ENCODE measurements at regions not wholly inside any gene's neighbourhood (a gene's known extent, or its start where the extent isn't known, plus 50 kb on each side); places are given as distances from the start of the nearest gene placed in this dataset.

- H3K4me3 ChIP-seq (replicated peaks; ENCODE audit: low read depth, low read length) = no peak overlapping the region
- TF ChIP-seq CTCF (IDR thresholded peaks at IDR 0.05; ENCODE audit: low read length, missing control alignments) = no peak
- DNase-seq (ENCODE audit: low read depth) = no peak
These were observed 658.5 kb downstream of the BNC2 start for GRCh38 chr9:16211946-16212345.

DNA sequence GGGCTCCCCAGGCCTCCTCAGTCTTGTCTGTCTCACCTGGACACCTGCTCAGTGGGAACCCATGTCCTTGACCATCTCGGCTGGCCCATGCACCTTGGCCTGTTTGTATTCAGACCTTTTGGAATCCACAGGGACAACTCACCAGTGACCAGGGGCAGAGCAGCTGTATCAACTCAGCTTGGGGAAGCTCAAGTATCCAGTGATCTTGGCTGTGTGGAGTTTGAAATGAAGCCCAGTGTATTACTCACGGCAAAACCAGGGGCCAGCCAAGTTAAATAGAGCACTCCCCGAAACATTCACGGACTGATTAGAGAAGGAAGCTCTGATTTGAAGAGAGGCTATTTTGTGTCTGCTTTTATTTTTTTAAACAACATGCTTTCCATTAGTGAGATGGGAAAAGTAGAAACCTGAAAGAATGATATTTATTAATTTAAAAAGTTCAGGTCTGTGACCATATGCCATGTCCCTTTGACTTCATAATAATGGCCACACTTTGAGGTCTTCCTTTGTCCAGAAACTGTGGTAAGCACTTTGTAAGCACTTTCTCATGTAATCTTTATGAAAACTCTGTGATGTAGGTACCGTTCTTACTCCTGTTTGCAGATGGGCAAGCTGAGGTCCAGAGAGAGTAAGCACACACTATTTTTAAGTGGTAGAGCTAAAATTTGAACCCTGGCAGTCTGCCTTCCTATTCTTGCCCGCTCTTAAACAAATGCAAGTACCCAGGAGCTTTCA lies 656.5 kb downstream of the BNC2 start:
- TF ChIP-seq CTCF (IDR thresholded peaks at IDR 0.05; ENCODE audit: low read length, missing control alignments) = no peak
- DNase-seq (ENCODE audit: low read depth) = peak; percentile 97
- H3K4me3 ChIP-seq (replicated peaks; ENCODE audit: low read depth, low read length) = no peak overlapping the region

- DNase-seq (ENCODE audit: low read depth) = no peak
- TF ChIP-seq CTCF (IDR thresholded peaks at IDR 0.05; ENCODE audit: low read length, missing control alignments) = no peak
- H3K4me3 ChIP-seq (replicated peaks; ENCODE audit: low read depth, low read length) = no peak overlapping the region
These were observed 655.7 kb downstream of the BNC2 start for GRCh38 chr9:16214677-16215352.

- no peak for TF ChIP-seq CTCF (IDR thresholded peaks at IDR 0.05; ENCODE audit: low read length, missing control alignments)
- H3K4me3 ChIP-seq (replicated peaks; ENCODE audit: low read depth, low read length) = no peak overlapping the region
- no peak for DNase-seq (ENCODE audit: low read depth)
These were observed 655.2 kb downstream of the BNC2 start for GRCh38 chr9:16215353-16215680.

DNA sequence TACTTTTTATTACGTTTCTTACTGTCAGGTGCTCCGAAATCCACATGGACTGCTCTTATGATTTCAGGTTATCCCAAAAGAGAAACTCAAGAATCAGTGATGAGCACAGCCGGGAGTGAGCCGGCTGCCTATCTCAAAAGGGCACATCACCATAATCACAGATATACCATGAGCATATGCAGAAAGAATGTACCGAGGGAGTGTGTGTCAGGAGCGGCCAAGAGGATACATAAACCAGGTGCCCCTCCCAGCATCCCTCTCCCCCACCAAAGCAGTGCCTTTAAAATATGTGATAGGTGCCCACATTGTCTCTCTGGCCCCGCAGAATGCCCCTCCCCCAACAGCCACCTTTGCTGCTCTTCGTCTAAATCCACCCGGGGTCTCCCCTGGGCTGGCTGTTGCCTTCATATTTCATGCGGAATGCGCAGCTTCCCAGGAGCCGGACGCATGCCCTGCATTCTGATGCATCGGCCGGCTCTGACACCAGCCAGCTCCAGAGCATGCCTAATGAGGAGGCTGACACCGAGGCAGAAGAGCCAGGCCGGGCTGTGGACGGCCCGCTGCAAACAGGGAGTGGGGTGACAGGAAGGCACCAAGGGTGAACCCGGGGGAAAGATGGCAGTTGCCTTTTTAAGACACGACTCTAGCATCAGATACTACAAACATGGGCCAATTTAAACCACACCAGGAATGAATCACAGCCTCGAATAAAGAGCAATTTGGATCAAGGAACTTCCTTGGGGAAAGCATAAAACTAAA lies 652.3 kb downstream of the BNC2 start:
- H3K4me3 ChIP-seq (replicated peaks; ENCODE audit: low read depth, low read length) = no peak overlapping the region
- TF ChIP-seq CTCF (IDR thresholded peaks at IDR 0.05; ENCODE audit: low read length, missing control alignments) = no peak
- DNase-seq (ENCODE audit: low read depth) = peak; percentile 23

GRCh38 chr9:16221366-16221765 lies 649.1 kb downstream of the BNC2 start:
- H3K4me3 ChIP-seq (replicated peaks; ENCODE audit: low read depth, low read length) = no peak overlapping the region
- no peak for DNase-seq (ENCODE audit: low read depth)
- no peak for TF ChIP-seq CTCF (IDR thresholded peaks at IDR 0.05; ENCODE audit: low read length, missing control alignments)

All from fibroblast of pulmonary artery (primary cell).